IMR-90 (cell line): ENCODE measurements at regions not wholly inside any gene's neighbourhood (a gene's known extent, or its start where the extent isn't known, plus 50 kb on each side); places are given as distances from the start of the nearest gene placed in this dataset.
A peak's percentile ranks its signal among the peaks of the same experiment; 100 is the strongest.

Experiments used
- ATAC-seq: fragments of 200-7000 bp; cut with Tn5 transposase; 2 replicates; pipeline ENCODE4 v1.9.1; 2020; ENCODE audit warnings: low read depth, mild to moderate bottlenecking, moderate library complexity
- BruUV-seq: library from RNA; stranded (reverse); fragments of 400-500 nt; replicated peaks from 2 replicates; lab custom pipeline; 2021; lab: Mats Ljungman, UMichigan
- CTCF ChIA-PET: fragments of 300-600 bp; formaldehyde crosslinking; extraction: SDS; loops from one replicate; lab custom pipeline; 2021; ENCODE audit warnings: antibody characterized with exemption; lab: Yijun Ruan, JAX
- POLR2A ChIA-PET: fragments of 300-600 bp; sonication (Branson Sonifier 250); formaldehyde crosslinking; loops from one replicate; lab custom pipeline; 2022; ENCODE audit warnings: antibody characterized with exemption; ENCODE audit not compliant: unreplicated experiment; lab: Charles Lee
- DNase-seq: peaks from one replicate; pipeline ENCODE4 v3.0.0; 2013
- H2AFZ ChIP-seq: replicated peaks from 2 replicates; pipeline ENCODE3; 2013; ENCODE audit warnings: low read length, mild to moderate bottlenecking; ENCODE audit not compliant: poor library complexity
- H2AK5ac ChIP-seq: 2 replicates; pipeline ENCODE4 v1.6.1; 2013; ENCODE audit warnings: low read depth, low read length, inconsistent platforms
- H2AK9ac ChIP-seq: replicated peaks from 2 replicates; pipeline ENCODE3; 2013; ENCODE audit warnings: mild to moderate bottlenecking, low read depth, low read length, moderate library complexity; ENCODE audit not compliant: poor library complexity
- H2BK120ac ChIP-seq: 2 replicates; pipeline ENCODE4 v1.6.1; 2013; ENCODE audit warnings: low read depth, low read length, inconsistent platforms
- H2BK15ac ChIP-seq: 3 replicates; pipeline ENCODE4 v1.6.1; 2013; ENCODE audit warnings: low read depth, low read length, inconsistent platforms
- H2BK20ac ChIP-seq: 2 replicates; pipeline ENCODE4 v1.6.1; 2013; ENCODE audit warnings: low read depth, mild to moderate bottlenecking, inconsistent platforms, low read length, moderate library complexity
- H2BK5ac ChIP-seq: 2 replicates; pipeline ENCODE4 v1.6.1; 2013; ENCODE audit warnings: mild to moderate bottlenecking, low read depth, low read length, inconsistent platforms; ENCODE audit not compliant: poor library complexity, severe bottlenecking
- H3K14ac ChIP-seq: replicated peaks from 2 replicates; pipeline ENCODE4 v1.6.1; 2013; ENCODE audit warnings: low read depth, low read length, inconsistent platforms
- H3K18ac ChIP-seq: 2 replicates; pipeline ENCODE4 v1.6.1; 2013; ENCODE audit warnings: low read depth, low read length, control low read depth
- H3K23ac ChIP-seq: 2 replicates; pipeline ENCODE4 v1.6.1; 2013; ENCODE audit warnings: low read depth, low read length, inconsistent platforms
- H3K27ac ChIP-seq: 2 replicates; pipeline ENCODE4 v1.5.1; 2013; ENCODE audit warnings: mild to moderate bottlenecking, control low read depth, low read length; ENCODE audit not compliant: insufficient read depth
- H3K27me3 ChIP-seq: 2 replicates; pipeline ENCODE4 v1.6.1; 2013; ENCODE audit warnings: low read length; ENCODE audit not compliant: control insufficient read depth, insufficient read depth
- H3K36me3 ChIP-seq: 2 replicates; pipeline ENCODE4 v1.6.1; 2013; ENCODE audit warnings: low read length, mixed read lengths; ENCODE audit not compliant: control insufficient read depth, insufficient read depth
- H3K4ac ChIP-seq: 2 replicates; pipeline ENCODE4 v1.6.1; 2013; ENCODE audit warnings: low read depth, low read length, inconsistent platforms
- H3K4me1 ChIP-seq: 2 replicates; pipeline ENCODE4 v1.6.1; 2013; ENCODE audit warnings: low read length, mixed read lengths; ENCODE audit not compliant: control insufficient read depth, insufficient read depth
- H3K4me2 ChIP-seq: 2 replicates; pipeline ENCODE4 v1.6.1; 2013; ENCODE audit warnings: low read depth, mild to moderate bottlenecking, control low read depth, low read length, moderate library complexity
- H3K4me3 ChIP-seq: 2 replicates; pipeline ENCODE4 v1.5.1; 2013; ENCODE audit warnings: low read depth, mild to moderate bottlenecking, control low read depth, low read length, moderate library complexity; ENCODE audit not compliant: insufficient read depth
- H3K56ac ChIP-seq: 2 replicates; pipeline ENCODE4 v1.6.1; 2013; ENCODE audit warnings: low read length, inconsistent platforms; ENCODE audit not compliant: insufficient read depth; ENCODE audit errors: extremely low read depth
- H3K79me1 ChIP-seq, 2 experiments: 2 replicates each; pipeline ENCODE4 v1.6.1; 2013; ENCODE audit warnings: low read length in 2 of 2, inconsistent platforms in 1 of 2, low read depth in 1 of 2
- H3K9ac ChIP-seq: 2 replicates; pipeline ENCODE4 v1.6.1; 2013; ENCODE audit warnings: low read depth, low read length, control low read depth
- H3K9me1 ChIP-seq: 2 replicates; pipeline ENCODE4 v1.6.1; 2013; ENCODE audit warnings: low read length, inconsistent platforms; ENCODE audit not compliant: insufficient read depth
- H3K9me3 ChIP-seq: 2 replicates; pipeline ENCODE4 v1.6.1; 2013; ENCODE audit warnings: low read length; ENCODE audit not compliant: control insufficient read depth, insufficient read depth
- H4K20me1 ChIP-seq: 2 replicates; pipeline ENCODE4 v1.6.1; 2013; ENCODE audit warnings: low read length, inconsistent platforms; ENCODE audit not compliant: insufficient read depth
- H4K5ac ChIP-seq: 2 replicates; pipeline ENCODE4 v1.6.1; 2013; ENCODE audit warnings: mild to moderate bottlenecking, low read depth, low read length, control low read depth
- H4K8ac ChIP-seq, 2 experiments: 2 replicates each; pipeline ENCODE4 v1.6.1; 2013; ENCODE audit warnings: low read depth in 2 of 2, low read length in 2 of 2, control low read depth in 1 of 2, inconsistent platforms in 1 of 2
- H4K91ac ChIP-seq: 2 replicates; pipeline ENCODE4 v1.6.1; 2013; ENCODE audit warnings: low read depth, low read length, inconsistent platforms; ENCODE audit not compliant: insufficient read depth
- BHLHE40 ChIP-seq: fragments of 150-350 bp; IDR thresholded peaks from 2 replicates; pipeline ENCODE4 v1.6.1; 2016; ENCODE audit warnings: mild to moderate bottlenecking, low read depth, low read length
- CEBPB ChIP-seq: IDR thresholded peaks from 2 replicates; pipeline ENCODE4 v1.6.1; 2012; ENCODE audit warnings: low read depth, low read length, improper control_type of control experiment
- CHD1 ChIP-seq: IDR thresholded peaks from 2 replicates; pipeline ENCODE4 v1.6.1; 2012; ENCODE audit warnings: low read depth, low read length, improper control_type of control experiment
- FOS ChIP-seq: fragments of 150-350 bp; IDR thresholded peaks from 2 replicates; pipeline ENCODE4 v1.6.1; 2016; ENCODE audit warnings: low read depth, low read length
- MAFK ChIP-seq: IDR thresholded peaks from 2 replicates; pipeline ENCODE4 v1.6.1; 2012; ENCODE audit warnings: low read depth, low read length, improper control_type of control experiment
- MAZ ChIP-seq: IDR thresholded peaks from 2 replicates; pipeline ENCODE4 v1.6.1; 2012; ENCODE audit warnings: low read depth, mild to moderate bottlenecking, low read length, improper control_type of control experiment, moderate library complexity, borderline replicate concordance
- MXI1 ChIP-seq: IDR thresholded peaks from 2 replicates; pipeline ENCODE4 v1.6.1; 2012; ENCODE audit warnings: low read depth, mild to moderate bottlenecking, low read length, moderate library complexity, borderline replicate concordance
- NFE2L2 ChIP-seq: fragments of 150-350 bp; IDR thresholded peaks from 2 replicates; pipeline ENCODE4 v1.6.1; 2016; ENCODE audit warnings: low read depth, mild to moderate bottlenecking, low read length
- POLR2A ChIP-seq: IDR thresholded peaks from 2 replicates; pipeline ENCODE4 v1.6.1; 2012; ENCODE audit warnings: mild to moderate bottlenecking, low read depth, low read length
- RAD21 ChIP-seq: IDR thresholded peaks from 2 replicates; pipeline ENCODE4 v1.6.1; 2012; ENCODE audit warnings: low read length, improper control_type of control experiment
- RCOR1 ChIP-seq: IDR thresholded peaks from 2 replicates; pipeline ENCODE4 v1.6.1; 2012; ENCODE audit warnings: mild to moderate bottlenecking, low read length, improper control_type of control experiment; ENCODE audit not compliant: insufficient replicate concordance
- RFX5 ChIP-seq: IDR thresholded peaks from 2 replicates; pipeline ENCODE4 v1.8.0; 2012; ENCODE audit warnings: low read depth, mild to moderate bottlenecking, low read length, moderate library complexity
- SMC3 ChIP-seq: fragments of 150-350 bp; IDR thresholded peaks from 2 replicates; pipeline ENCODE4 v1.6.1; 2016; ENCODE audit warnings: low read depth, mild to moderate bottlenecking, antibody characterized with exemption, low read length, moderate library complexity
- WGBS, 2 experiments: methylation state at CpG; one replicate each; pipeline versions ENCODE4 v1.1.5 to v1.1.7; 2013; ENCODE audit warnings: missing lambda C conversion rate in 2 of 2; ENCODE audit not compliant: insufficient read length in 1 of 2; ENCODE audit errors: extremely low coverage in 2 of 2; 5-methylcytosine and 5-hydroxymethylcytosine counted together
- dilution Hi-C: fragments of 300-500 bp; cut with HindIII; formaldehyde crosslinking; loops from one replicate; pipeline ENCODE4 v1.14.3; 2018; ENCODE audit warnings: low sequenced_read_pairs; ENCODE audit not compliant: unreplicated experiment
- in situ Hi-C: fragments of 300-500 bp; cut with MboI; formaldehyde crosslinking; loops from 3 replicates; pipeline ENCODE4 v1.14.3; 2019; ENCODE audit warnings: low sequenced_read_pairs, inconsistent platforms, mixed read lengths
- intact Hi-C: fragments of 100-400 bp; cut with micrococcal nuclease; formaldehyde crosslinking; loops from 2 replicates; pipeline ENCODE4 v1.10.0; 2022
- TF ChIP-seq, protein P1 (sequence below): conservative IDR thresholded peaks from 2 replicates; pipeline ENCODE4 v1.5.1; 2012; ENCODE audit warnings: mild to moderate bottlenecking, low read depth, low read length, improper control_type of control experiment
- TF ChIP-seq, protein P2 (sequence below): fragments of 150-350 bp; IDR thresholded peaks from 2 replicates; pipeline ENCODE4 v1.6.1; 2017; ENCODE audit warnings: mild to moderate bottlenecking, antibody characterized with exemption, low read length, low read depth
- TF ChIP-seq, protein P3 (sequence below): fragments of 150-350 bp; IDR thresholded peaks from 2 replicates; pipeline ENCODE4 v1.6.1; 2016; ENCODE audit warnings: low read depth, mild to moderate bottlenecking, low read length, moderate library complexity, borderline replicate concordance

- no CpG with 5 or more reads among the region's 3 CpGs for WGBS, 2 experiments
- TF ChIP-seq SMC3 (no peak), MXI1 (no peak), MAZ (no peak), FOS (no peak), BHLHE40 (no peak), NFE2L2 (no peak), RCOR1 (no peak), POLR2A (no peak), CHD1 (no peak), RFX5 (no peak), CEBPB (no peak; the same call in 1 of the 2 replicates), MAFK (no peak), RAD21 (no peak)
- TF ChIP-seq, protein P1, sequence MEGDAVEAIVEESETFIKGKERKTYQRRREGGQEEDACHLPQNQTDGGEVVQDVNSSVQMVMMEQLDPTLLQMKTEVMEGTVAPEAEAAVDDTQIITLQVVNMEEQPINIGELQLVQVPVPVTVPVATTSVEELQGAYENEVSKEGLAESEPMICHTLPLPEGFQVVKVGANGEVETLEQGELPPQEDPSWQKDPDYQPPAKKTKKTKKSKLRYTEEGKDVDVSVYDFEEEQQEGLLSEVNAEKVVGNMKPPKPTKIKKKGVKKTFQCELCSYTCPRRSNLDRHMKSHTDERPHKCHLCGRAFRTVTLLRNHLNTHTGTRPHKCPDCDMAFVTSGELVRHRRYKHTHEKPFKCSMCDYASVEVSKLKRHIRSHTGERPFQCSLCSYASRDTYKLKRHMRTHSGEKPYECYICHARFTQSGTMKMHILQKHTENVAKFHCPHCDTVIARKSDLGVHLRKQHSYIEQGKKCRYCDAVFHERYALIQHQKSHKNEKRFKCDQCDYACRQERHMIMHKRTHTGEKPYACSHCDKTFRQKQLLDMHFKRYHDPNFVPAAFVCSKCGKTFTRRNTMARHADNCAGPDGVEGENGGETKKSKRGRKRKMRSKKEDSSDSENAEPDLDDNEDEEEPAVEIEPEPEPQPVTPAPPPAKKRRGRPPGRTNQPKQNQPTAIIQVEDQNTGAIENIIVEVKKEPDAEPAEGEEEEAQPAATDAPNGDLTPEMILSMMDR: no peak
- TF ChIP-seq, protein P2, sequence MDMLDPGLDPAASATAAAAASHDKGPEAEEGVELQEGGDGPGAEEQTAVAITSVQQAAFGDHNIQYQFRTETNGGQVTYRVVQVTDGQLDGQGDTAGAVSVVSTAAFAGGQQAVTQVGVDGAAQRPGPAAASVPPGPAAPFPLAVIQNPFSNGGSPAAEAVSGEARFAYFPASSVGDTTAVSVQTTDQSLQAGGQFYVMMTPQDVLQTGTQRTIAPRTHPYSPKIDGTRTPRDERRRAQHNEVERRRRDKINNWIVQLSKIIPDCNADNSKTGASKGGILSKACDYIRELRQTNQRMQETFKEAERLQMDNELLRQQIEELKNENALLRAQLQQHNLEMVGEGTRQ: no peak
- TF ChIP-seq, protein P3, sequence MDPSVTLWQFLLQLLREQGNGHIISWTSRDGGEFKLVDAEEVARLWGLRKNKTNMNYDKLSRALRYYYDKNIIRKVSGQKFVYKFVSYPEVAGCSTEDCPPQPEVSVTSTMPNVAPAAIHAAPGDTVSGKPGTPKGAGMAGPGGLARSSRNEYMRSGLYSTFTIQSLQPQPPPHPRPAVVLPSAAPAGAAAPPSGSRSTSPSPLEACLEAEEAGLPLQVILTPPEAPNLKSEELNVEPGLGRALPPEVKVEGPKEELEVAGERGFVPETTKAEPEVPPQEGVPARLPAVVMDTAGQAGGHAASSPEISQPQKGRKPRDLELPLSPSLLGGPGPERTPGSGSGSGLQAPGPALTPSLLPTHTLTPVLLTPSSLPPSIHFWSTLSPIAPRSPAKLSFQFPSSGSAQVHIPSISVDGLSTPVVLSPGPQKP: no peak
- no peak overlapping the region for H2BK20ac ChIP-seq
- H4K8ac ChIP-seq: no peak overlapping the region
- DNase-seq: peak; percentile 90
- H3K14ac ChIP-seq: no peak overlapping the region
- no peak overlapping the region for H2AK5ac ChIP-seq
- H3K9ac ChIP-seq: no peak overlapping the region
- no peak overlapping the region for H3K27ac ChIP-seq
- peaks cover 2% of the 10 kb centered on the region for H3K27me3 ChIP-seq
- ChIA-PET POLR2A (no interaction called here), CTCF (no interaction called here)
- H2BK15ac ChIP-seq: 0 out of 3 replicates have a peak overlapping the region, but pooled peaks have one; percentile 27
- no peak overlapping the region for H2AK9ac ChIP-seq
- H3K18ac ChIP-seq: no peak overlapping the region
- no peak overlapping the region for H2AFZ ChIP-seq
- in situ Hi-C loops (no loop called here), intact Hi-C loops (no loop called here), dilution Hi-C loops (no loop called here)
- peak; percentile 34; the same call in 1 of the 2 replicates for ATAC-seq
- H3K56ac ChIP-seq: no peak overlapping the region
- H3K36me3 ChIP-seq: no peaks in the 10 kb centered on the region
- H4K20me1 ChIP-seq: 0 out of 2 replicates have a peak, but pooled peaks cover 3% of the 10 kb centered on the region
- no peak overlapping the region for H2BK120ac ChIP-seq
- no peak overlapping the region for H2BK5ac ChIP-seq
- no peak overlapping the region for H3K4ac ChIP-seq
- H3K9me1 ChIP-seq: peaks cover 10% of the 10 kb centered on the region
- BruUV-seq: no TSS peak
- no peak overlapping the region for H3K23ac ChIP-seq
- H4K91ac ChIP-seq: no peak overlapping the region
- no peaks in the 10 kb centered on the region for H3K79me1 ChIP-seq
- no peak overlapping the region for H4K5ac ChIP-seq
- peaks cover 16% of the 10 kb centered on the region for H3K9me3 ChIP-seq
- H3K4me2 ChIP-seq: no peak overlapping the region
- no peak overlapping the region for H3K4me3 ChIP-seq
- H3K4me1 ChIP-seq: peaks cover 20% of the 10 kb centered on the region
These were observed 82.4 kb upstream of the TAB2 start for GRCh38 chr6:149235130-149235561.
